ENCODE measurements at regions not wholly inside any gene's neighbourhood (a gene's known extent, or its start where the extent isn't known, plus 50 kb on each side); places are given as distances from the start of the nearest gene placed in this dataset.

DNA sequence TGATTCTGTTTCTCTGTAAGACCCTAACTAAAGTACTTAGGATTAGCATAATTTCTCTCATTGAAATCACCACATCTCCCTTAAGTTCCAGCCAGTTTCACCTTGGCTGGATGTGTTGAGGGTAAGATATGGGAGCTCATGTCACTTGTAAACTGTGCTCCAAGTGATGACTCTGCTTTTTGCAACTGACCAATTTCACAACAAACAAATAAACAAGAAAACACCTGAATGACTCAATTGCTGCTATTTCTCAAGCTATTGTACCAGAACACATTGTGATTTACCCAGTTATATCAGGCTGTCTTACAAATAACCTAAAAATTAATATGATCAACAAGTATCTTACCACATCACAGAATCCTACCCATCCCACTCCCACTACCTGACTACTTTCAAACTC is 379.1 kb upstream of the KIF2A start:
- no peak for TF ChIP-seq POLR2A (IDR thresholded peaks at IDR 0.05; ENCODE audit: low read depth, low read length)
- no peak for TF ChIP-seq POLR2AphosphoS5 (IDR thresholded peaks at IDR 0.05; ENCODE audit: low read depth, low read length)
